Cardiac muscle cell (in vitro differentiated cells and primary cell): ENCODE measurements at regions not wholly inside any gene's neighbourhood (a gene's known extent, or its start where the extent isn't known, plus 50 kb on each side); places are given as distances from the start of the nearest gene placed in this dataset.

Experiments
- DNase-seq, 2 donors: peaks; one replicate each; pipeline versions ENCODE4 v3.0.0 to v3.0.0-alpha.2; 2010 to 2017; ENCODE audit warnings: low read depth in 1 of 2, low spot score in 1 of 2
- H3K27ac ChIP-seq: fragments of 200-600 bp; sonication (generic); 2 replicates; pipeline ENCODE4 v1.5.1; 2016
- H3K27me3 ChIP-seq: fragments of 200-600 bp; sonication (generic); 2 replicates; pipeline ENCODE4 v1.6.0; 2016; ENCODE audit warnings: control low read depth
- H3K36me3 ChIP-seq: fragments of 200-600 bp; sonication (generic); 2 replicates; pipeline ENCODE4 v1.5.1; 2016; ENCODE audit warnings: control low read depth
- H3K4me1 ChIP-seq: fragments of 200-600 bp; sonication (generic); 2 replicates; pipeline ENCODE4 v1.8.1; 2017; ENCODE audit warnings: low read depth, mild to moderate bottlenecking, mixed run types
- H3K4me3 ChIP-seq: fragments of 200-600 bp; sonication (generic); 2 replicates; pipeline ENCODE4 v1.5.1; 2016; ENCODE audit warnings: mild to moderate bottlenecking
- H3K9me3 ChIP-seq: fragments of 200-600 bp; sonication (generic); 2 replicates; pipeline ENCODE4 v1.5.1; 2017; ENCODE audit warnings: low read depth, mild to moderate bottlenecking, control low read depth
- TF ChIP-seq, protein P1 (sequence below): IDR thresholded peaks from 2 replicates; pipeline ENCODE4 v1.5.1; 2012; ENCODE audit warnings: low read depth, mild to moderate bottlenecking, low read length

DNA sequence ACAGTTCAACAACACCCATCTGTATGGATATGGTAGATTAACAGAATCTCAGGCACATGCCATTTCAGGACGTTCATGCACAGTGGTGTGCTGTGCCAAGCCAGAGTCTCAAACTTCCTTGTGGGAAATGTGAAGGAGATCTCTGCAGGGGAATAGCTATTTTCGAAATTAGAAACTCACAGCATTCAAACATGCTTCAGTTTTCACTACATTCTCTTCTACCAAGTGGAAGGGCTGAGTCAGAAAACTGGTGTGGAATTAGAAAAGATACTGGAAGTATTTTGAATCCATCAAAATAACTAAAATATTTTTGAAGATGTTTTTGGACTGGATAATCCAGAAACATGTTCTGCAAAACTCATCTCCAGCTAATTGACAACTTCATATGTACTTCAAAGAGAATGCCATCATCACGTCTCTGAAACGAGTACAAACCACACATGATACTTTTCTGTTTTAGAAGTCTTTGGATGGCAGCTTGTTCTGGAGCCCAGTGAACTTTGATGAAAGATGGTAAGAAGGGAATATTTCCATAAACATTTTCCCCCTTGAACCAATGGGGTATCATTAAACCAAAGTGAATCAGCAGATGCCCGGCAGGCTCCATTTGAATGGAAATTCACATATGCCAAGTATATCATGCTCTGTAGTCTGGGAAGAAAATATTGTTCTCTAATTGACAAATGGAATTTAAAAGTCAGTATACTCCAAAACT, 616.3 kb upstream of the IGFBP3 start:
- H3K9me3 ChIP-seq: no peaks in the 10 kb centered on the region
- H3K27me3 ChIP-seq: no peaks in the 10 kb centered on the region
- no peak overlapping the region for H3K27ac ChIP-seq
- peaks cover 18% of the 10 kb centered on the region for H3K4me1 ChIP-seq
- H3K4me3 ChIP-seq: no peak overlapping the region
- TF ChIP-seq, protein P1, sequence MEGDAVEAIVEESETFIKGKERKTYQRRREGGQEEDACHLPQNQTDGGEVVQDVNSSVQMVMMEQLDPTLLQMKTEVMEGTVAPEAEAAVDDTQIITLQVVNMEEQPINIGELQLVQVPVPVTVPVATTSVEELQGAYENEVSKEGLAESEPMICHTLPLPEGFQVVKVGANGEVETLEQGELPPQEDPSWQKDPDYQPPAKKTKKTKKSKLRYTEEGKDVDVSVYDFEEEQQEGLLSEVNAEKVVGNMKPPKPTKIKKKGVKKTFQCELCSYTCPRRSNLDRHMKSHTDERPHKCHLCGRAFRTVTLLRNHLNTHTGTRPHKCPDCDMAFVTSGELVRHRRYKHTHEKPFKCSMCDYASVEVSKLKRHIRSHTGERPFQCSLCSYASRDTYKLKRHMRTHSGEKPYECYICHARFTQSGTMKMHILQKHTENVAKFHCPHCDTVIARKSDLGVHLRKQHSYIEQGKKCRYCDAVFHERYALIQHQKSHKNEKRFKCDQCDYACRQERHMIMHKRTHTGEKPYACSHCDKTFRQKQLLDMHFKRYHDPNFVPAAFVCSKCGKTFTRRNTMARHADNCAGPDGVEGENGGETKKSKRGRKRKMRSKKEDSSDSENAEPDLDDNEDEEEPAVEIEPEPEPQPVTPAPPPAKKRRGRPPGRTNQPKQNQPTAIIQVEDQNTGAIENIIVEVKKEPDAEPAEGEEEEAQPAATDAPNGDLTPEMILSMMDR: no peak
- H3K36me3 ChIP-seq: no peaks in the 10 kb centered on the region
- no peak for DNase-seq

DNA sequence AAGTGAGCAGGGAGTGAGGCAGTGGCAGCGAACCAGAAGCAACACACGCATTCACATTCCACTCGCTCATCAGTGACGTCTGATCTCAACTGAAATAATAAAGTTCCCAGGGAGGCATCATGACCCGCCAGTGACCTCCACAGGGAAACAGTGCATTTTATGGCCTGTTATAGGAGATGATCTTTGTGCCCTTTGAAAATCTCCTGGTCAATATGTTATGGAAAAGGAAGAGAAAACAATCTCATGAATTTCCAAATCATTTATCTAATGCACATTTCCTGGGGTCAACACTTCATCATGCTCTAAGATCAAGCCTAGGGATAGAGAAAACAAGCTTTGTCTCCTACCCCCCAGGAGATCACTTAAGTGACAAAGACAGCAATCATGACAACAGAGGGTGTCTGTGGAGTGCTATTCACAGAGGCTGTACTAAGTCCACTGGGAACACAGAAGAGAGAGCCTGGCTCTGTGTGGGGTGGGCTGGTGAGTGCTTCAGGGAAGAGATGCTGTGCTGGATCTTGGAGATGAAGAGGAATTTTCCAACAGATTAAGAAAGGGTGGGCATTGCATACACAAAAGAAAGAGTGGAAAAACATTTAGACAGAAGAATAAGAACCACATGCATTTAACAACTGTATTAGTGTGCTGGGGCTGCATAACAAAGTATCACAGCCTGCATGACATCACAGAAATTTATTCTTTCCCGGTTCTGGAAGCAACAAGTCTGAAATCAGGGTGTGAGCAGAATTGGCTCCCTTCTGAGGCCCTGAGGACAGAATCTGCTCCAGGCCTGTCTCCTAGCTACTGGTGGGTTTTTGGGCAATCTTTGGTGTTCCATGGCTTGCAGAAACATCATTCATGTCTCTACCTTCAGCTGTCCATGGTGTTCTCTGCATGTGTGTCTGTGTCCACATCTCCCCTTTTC, 613.9 kb upstream of the IGFBP3 start:
- Histone ChIP-seq H3K36me3 (no peaks in the 10 kb centered on the region), H3K27ac (no peak overlapping the region), H3K4me1 (peaks cover 6% of the 10 kb centered on the region), H3K9me3 (no peaks in the 10 kb centered on the region), H3K4me3 (no peak overlapping the region), H3K27me3 (no peaks in the 10 kb centered on the region)
- TF ChIP-seq, protein P1: no peak
- DNase-seq: peak; percentile 18 to 92

DNA sequence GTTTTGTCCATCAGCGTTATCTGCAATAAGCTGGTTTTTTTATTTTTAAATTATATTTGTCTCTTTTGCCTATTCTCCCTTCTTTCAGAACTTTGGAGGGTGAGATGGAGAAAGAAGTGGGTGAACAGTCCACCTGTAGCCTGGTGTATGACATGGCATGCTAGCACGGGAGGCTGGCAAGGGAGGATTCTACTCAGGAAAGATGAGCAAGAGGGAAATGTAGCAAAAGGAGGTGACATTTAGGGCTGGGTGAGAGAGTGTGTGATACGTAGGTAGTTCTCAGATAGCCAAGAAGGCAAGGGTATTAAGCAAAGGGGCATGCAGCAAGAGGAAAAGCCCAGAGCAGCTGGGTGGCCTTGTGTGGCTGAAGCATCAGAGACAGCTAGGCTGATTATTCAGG, 612.9 kb upstream of the IGFBP3 start:
- DNase-seq: no peak
- no peaks in the 10 kb centered on the region for H3K4me1 ChIP-seq
- no peak overlapping the region for H3K4me3 ChIP-seq
- no peaks in the 10 kb centered on the region for H3K36me3 ChIP-seq
- no peaks in the 10 kb centered on the region for H3K9me3 ChIP-seq
- no peak overlapping the region for H3K27ac ChIP-seq
- no peaks in the 10 kb centered on the region for H3K27me3 ChIP-seq
- TF ChIP-seq, protein P1: no peak

DNA sequence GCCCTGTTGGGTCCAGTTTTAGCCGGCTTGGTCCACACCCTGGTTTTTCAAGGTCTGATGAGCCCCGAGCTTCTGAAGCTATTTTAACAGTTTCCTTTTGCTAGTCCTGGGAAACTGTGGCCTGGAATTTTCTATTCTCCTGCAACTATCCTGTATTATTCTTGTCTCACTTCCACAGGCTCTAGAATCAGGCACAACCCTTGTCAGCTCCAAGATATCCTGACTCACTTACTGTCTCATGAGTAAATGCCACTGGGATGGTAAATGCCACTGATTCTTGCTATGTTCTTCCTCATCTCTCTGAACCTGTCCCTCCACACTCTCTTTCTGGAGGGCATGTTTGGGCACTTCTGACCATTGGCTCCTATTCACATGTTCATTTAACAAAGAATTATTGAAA, 611.5 kb upstream of the IGFBP3 start:
- H3K9me3 ChIP-seq: no peaks in the 10 kb centered on the region
- H3K4me3 ChIP-seq: no peak overlapping the region
- no peaks in the 10 kb centered on the region for H3K4me1 ChIP-seq
- H3K27ac ChIP-seq: no peak overlapping the region
- no peaks in the 10 kb centered on the region for H3K27me3 ChIP-seq
- TF ChIP-seq, protein P1: no peak
- DNase-seq: no peak
- H3K36me3 ChIP-seq: no peaks in the 10 kb centered on the region

DNA sequence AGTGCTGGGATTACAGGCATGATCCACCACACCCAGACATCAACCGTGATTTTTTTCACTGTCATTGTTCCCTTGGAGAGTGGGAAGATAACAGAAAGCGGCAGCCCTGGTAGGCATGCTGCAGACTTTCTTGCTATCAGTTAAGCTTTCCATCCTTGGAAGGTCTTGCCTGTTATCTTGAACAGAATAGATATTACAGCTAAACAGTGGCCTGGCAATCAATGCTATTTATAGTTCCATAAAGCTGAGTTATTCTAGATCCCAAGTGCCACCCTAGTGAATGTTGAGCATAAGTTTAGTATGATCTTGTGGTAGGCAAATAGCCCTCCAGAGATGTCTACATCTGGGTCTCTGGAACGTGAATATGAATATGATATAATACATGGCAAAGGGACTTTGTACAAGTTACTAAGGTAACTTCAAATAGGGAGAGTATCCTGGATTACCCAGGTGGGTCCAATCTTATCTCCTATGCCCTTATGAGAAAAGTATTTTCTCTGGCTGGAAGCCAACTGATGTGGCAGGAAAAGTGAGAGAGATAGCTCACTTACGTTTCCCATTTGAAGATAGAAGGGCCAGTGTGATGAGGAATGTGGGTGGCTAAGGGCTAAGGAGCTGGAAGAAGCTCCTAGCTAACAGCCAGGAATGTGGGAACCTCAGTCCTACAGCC, 609.1 kb upstream of the IGFBP3 start:
- Histone ChIP-seq H3K4me3 (no peak overlapping the region), H3K9me3 (no peaks in the 10 kb centered on the region), H3K27me3 (no peaks in the 10 kb centered on the region), H3K36me3 (no peaks in the 10 kb centered on the region), H3K4me1 (no peaks in the 10 kb centered on the region), H3K27ac (peak overlapping the region; percentile 24)
- TF ChIP-seq, protein P1: no peak
- DNase-seq: no peak
